SJSA1 (cell line): ENCODE measurements at regions not wholly inside any gene's neighbourhood (a gene's known extent, or its start where the extent isn't known, plus 50 kb on each side); places are given as distances from the start of the nearest gene placed in this dataset.
A peak's percentile ranks its signal among the peaks of the same experiment; 100 is the strongest.

ENCODE experiments used
- DNase-seq, 2 experiments: peaks; one replicate each; pipeline ENCODE4 v3.0.0-alpha.2; 2015 to 2020; ENCODE audit warnings: low spot score in 2 of 2, low read depth in 1 of 2
- H3K27ac ChIP-seq: fragments of 250-450 bp; sonication (Bioruptor Pico); 2 replicates; pipeline ENCODE4 v1.5.1; 2020; ENCODE audit warnings: mild to moderate bottlenecking, moderate library complexity
- H3K27me3 ChIP-seq: fragments of 250-450 bp; sonication (Bioruptor Pico); replicated peaks from 2 replicates; pipeline ENCODE4 v1.5.1; 2020; ENCODE audit warnings: mild to moderate bottlenecking, moderate library complexity
- H3K36me3 ChIP-seq: fragments of 250-450 bp; sonication (Bioruptor Pico); 2 replicates; pipeline ENCODE4 v1.5.1; 2020; ENCODE audit warnings: mild to moderate bottlenecking
- H3K4me1 ChIP-seq: fragments of 250-450 bp; sonication (Bioruptor Pico); replicated peaks from 2 replicates; pipeline ENCODE4 v1.6.1; 2021; ENCODE audit warnings: mild to moderate bottlenecking
- H3K4me3 ChIP-seq: fragments of 250-450 bp; sonication (Bioruptor Pico); 2 replicates; pipeline ENCODE4 v1.5.1; 2020; ENCODE audit warnings: mild to moderate bottlenecking
- H3K9me3 ChIP-seq: fragments of 250-450 bp; sonication (Bioruptor Pico); replicated peaks from 2 replicates; pipeline ENCODE4 v1.5.1; 2020; ENCODE audit warnings: mild to moderate bottlenecking

GRCh38 chr9:99361817-99362216, 139.7 kb downstream of the SEC61B start:
- Histone ChIP-seq H3K36me3 (no peaks in the 10 kb centered on the region), H3K27me3 (no peaks in the 10 kb centered on the region), H3K27ac (no peak overlapping the region), H3K4me1 (peaks cover 15% of the 10 kb centered on the region), H3K9me3 (no peaks in the 10 kb centered on the region), H3K4me3 (no peak overlapping the region)
- DNase-seq = no peak

DNA sequence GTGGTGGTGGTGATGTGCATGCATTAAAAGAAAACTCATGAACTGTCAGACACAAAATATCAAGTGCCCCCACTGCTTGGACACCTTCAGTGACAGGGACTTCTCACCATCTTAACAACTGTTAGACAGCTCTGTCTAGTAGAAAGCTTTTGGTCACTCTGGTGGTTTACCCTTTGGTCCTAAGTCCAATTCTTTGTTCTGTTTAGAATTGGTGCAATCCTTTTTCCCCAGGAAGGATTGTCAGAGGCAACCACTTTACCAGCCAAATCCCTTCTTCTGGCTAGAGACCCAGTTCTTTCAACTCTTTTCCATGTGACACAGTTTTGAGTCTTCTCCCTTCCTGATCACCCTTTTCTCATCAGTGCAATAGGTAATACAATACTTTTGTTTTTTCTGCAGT, 140.2 kb downstream of the SEC61B start:
- Histone ChIP-seq H3K27me3 (no peaks in the 10 kb centered on the region), H3K4me1 (peaks cover 20% of the 10 kb centered on the region), H3K9me3 (no peaks in the 10 kb centered on the region), H3K4me3 (no peak overlapping the region), H3K27ac (no peak overlapping the region), H3K36me3 (no peaks in the 10 kb centered on the region)
- no peak for DNase-seq

GRCh38 chr9:99363509-99363908, 141.4 kb downstream of the SEC61B start:
- no peak for DNase-seq
- Histone ChIP-seq H3K27me3 (no peaks in the 10 kb centered on the region), H3K4me1 (peaks cover 29% of the 10 kb centered on the region), H3K4me3 (no peak overlapping the region), H3K9me3 (no peaks in the 10 kb centered on the region), H3K36me3 (no peaks in the 10 kb centered on the region), H3K27ac (no peak overlapping the region)

DNA sequence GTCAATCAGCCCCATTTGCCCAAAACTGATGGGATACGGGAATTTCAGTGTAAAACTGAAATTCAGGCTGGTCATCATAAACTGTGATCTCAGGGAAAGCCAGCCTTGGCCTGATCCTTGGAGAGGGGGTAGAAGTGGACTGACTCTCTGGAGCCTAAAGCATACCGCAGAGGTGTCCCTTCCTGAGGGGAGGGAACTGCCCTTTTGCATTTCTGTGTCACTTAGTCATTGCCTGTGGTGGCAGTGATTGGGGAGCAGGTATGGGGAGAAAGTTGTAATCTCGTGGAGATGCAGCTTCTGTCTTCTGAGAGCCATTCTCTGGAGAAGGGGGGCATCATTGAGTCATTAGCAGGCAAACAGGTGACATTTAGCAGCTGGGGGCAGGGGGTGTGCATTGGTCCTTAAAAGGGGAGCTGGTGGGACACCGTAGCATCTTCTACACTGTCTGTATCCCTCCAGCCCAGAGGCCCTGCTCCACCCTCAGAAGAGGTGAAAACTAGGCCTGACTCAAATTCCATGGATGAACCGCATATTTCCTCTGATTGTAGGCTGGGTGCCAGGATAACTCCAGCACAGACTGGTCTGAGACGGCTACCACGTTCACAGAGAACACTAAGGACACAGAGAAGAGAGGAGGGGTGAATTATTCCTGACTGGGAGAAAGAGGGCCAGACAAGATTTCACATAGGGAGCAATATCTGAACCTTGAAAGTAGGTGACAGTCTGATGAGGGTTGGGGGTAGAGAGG, 143.3 kb downstream of the SEC61B start:
- no peaks in the 10 kb centered on the region for H3K27me3 ChIP-seq
- peak in 1 of 2 experiments; percentile 42 for DNase-seq
- H3K27ac ChIP-seq = no peak overlapping the region
- H3K4me3 ChIP-seq = no peak overlapping the region
- no peaks in the 10 kb centered on the region for H3K9me3 ChIP-seq
- no peaks in the 10 kb centered on the region for H3K36me3 ChIP-seq
- H3K4me1 ChIP-seq = peaks cover 36% of the 10 kb centered on the region

DNA sequence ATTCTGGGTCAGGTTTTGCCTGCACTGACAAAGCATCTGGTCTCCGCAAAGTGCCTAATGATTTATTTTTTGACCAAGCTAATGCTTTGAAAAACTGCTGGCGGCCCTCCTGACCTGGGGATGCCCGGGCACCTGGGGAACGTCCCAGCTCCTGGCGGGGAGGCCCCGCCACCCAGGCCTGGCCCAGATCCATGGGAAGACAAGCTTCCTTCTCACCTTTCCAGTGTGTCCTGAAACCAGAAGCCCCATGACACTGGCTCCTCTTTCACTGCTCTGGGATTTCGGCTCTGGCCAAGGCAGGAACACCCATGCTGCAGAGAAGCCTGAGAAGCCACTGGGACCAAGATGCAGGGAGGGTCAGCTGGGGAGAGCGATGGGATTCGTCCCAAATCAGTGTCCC, 144.1 kb downstream of the SEC61B start:
- Histone ChIP-seq H3K27me3 (no peaks in the 10 kb centered on the region), H3K36me3 (no peaks in the 10 kb centered on the region), H3K4me3 (no peak overlapping the region), H3K27ac (no peak overlapping the region), H3K9me3 (no peaks in the 10 kb centered on the region), H3K4me1 (peaks cover 36% of the 10 kb centered on the region)
- no peak for DNase-seq

- no peak overlapping the region for H3K4me3 ChIP-seq
- no peaks in the 10 kb centered on the region for H3K36me3 ChIP-seq
- no peak overlapping the region for H3K27ac ChIP-seq
- no peak for DNase-seq
- H3K4me1 ChIP-seq = peaks cover 36% of the 10 kb centered on the region
- H3K9me3 ChIP-seq = no peaks in the 10 kb centered on the region
- no peaks in the 10 kb centered on the region for H3K27me3 ChIP-seq
These were observed 144.5 kb downstream of the SEC61B start for GRCh38 chr9:99366621-99367020.

DNA sequence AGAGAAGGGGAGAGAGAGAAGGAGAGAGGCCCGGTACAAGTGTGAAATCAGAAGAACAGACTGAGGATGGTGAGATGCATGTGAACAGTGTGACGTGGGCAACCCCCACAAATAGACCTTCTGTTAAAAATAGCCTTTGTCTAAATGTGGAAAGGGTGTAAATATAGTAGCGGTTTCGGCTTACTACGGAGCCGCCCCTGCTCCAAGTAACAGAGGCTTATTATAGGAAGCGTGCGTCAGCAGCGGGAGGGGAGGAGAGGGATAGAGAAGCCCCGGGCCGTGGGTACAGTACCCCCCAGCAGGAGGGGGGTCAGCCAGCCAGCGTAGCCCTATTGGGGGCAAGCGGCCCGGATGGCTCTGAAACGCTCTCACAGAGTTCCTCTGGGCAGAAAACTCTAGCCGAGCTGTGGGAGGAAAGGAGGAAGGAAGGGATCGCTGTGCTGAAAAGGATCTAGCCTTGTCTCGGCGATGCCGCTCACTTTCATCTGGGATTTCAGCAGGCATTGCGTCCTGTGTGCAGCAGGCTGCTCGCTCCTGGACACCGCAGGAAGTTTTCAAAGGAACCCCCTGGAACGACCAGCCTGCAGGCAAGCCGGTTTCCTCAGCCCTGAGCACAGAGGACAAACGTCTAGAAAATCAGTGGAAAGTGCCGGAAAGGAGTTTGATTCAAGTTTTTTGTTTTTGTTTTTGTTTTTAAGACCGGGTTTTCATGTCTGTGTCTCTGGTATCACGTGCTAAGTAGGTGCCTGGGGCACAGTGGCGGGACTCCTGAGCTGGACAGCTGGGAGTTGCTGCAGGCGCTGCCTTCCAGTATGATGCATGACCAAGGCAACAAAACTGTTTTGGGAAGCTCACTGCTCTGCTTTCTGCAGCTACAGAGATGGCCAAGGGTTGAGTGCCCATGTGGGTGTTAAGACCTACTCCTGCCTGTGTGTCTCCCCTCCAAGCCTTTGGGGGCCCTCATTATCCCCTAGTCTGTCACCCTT, 146.6 kb downstream of the SEC61B start:
- H3K9me3 ChIP-seq = no peaks in the 10 kb centered on the region
- H3K4me3 ChIP-seq = peak overlapping the region; percentile 24
- H3K27me3 ChIP-seq = no peaks in the 10 kb centered on the region
- peak in 1 of 2 experiments; percentile 54 for DNase-seq
- peak overlapping the region; percentile 35 for H3K27ac ChIP-seq
- no peaks in the 10 kb centered on the region for H3K36me3 ChIP-seq
- H3K4me1 ChIP-seq = peaks cover 36% of the 10 kb centered on the region

- no peak overlapping the region for H3K27ac ChIP-seq
- peaks cover 36% of the 10 kb centered on the region for H3K4me1 ChIP-seq
- H3K27me3 ChIP-seq = no peaks in the 10 kb centered on the region
- H3K9me3 ChIP-seq = no peaks in the 10 kb centered on the region
- H3K4me3 ChIP-seq = no peak overlapping the region
- no peak for DNase-seq
- no peaks in the 10 kb centered on the region for H3K36me3 ChIP-seq
These were observed 147.2 kb downstream of the SEC61B start for GRCh38 chr9:99369327-99369722.

DNA sequence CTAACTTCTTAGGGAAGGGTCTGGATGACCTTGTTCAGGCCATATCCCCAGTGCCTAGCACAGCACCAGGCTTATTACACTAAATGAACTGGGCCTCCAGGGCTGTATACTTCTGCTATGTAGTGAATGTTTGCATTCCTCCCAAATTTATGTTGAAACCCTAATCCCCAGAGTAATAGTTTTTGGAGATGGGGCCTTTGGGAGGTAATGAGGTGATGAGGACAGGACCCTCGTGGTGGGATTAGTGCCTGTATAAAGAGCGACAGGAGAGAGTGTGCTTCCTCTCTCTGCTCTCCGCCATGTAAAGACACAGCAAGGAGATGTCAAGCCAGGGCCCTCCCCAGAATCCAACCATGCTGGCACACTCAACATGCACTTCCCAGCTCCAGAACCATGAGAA, 148.3 kb downstream of the SEC61B start:
- H3K27me3 ChIP-seq = no peaks in the 10 kb centered on the region
- peaks cover 31% of the 10 kb centered on the region for H3K4me1 ChIP-seq
- H3K9me3 ChIP-seq = no peaks in the 10 kb centered on the region
- DNase-seq = no peak
- no peak overlapping the region for H3K4me3 ChIP-seq
- no peak overlapping the region for H3K27ac ChIP-seq
- H3K36me3 ChIP-seq = no peaks in the 10 kb centered on the region

DNA sequence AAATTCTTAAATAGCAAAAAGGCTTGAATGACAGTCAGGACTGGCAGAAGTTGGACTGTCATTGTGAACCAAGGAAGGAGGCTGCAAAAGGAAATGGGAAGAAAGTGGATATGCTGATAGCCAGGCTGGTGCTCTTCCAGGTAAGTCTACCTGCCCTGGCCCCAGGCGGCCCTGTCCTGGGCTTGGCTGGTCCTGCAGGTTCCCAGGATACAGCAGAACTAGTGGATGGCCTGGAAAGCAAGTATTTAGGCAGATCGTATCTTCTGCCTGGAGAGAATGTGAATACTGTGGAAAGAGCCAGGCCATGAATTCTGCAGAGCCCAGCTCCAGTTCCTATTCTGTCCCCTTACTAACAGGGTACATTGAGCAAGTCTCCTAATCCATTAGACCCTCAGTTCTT, 149.3 kb downstream of the SEC61B start:
- Histone ChIP-seq H3K36me3 (no peaks in the 10 kb centered on the region), H3K4me3 (no peak overlapping the region), H3K27ac (no peak overlapping the region), H3K4me1 (peaks cover 23% of the 10 kb centered on the region), H3K27me3 (no peaks in the 10 kb centered on the region), H3K9me3 (no peaks in the 10 kb centered on the region)
- no peak for DNase-seq

GRCh38 chr9:99373912-99374311, 151.8 kb downstream of the SEC61B start:
- DNase-seq = no peak
- Histone ChIP-seq H3K9me3 (no peaks in the 10 kb centered on the region), H3K27ac (no peak overlapping the region), H3K4me1 (peaks cover 22% of the 10 kb centered on the region), H3K27me3 (no peaks in the 10 kb centered on the region), H3K4me3 (no peak overlapping the region), H3K36me3 (no peaks in the 10 kb centered on the region)

DNA sequence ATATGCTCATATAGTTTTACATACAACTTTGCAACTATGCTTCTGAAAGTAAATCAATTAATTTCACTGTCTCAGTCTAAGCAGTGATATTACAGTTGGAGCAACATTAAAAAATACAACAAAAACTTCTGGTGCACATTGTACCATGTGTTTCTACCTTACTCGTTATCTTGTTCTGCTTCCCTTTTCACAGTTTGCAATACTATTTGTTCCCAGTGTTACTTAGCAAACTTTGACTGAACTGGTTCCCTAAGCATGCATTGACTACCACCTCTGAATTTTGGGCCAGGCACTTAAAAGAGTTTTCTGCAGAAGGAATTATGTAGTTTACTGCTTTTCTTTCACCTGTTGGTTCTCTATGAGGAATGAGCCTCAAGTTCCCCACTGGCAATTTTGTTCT, 152.7 kb downstream of the SEC61B start:
- Histone ChIP-seq H3K27me3 (no peaks in the 10 kb centered on the region), H3K4me3 (no peak overlapping the region), H3K9me3 (no peaks in the 10 kb centered on the region), H3K27ac (no peak overlapping the region), H3K4me1 (peaks cover 27% of the 10 kb centered on the region), H3K36me3 (no peaks in the 10 kb centered on the region)
- DNase-seq = no peak

- no peaks in the 10 kb centered on the region for H3K36me3 ChIP-seq
- no peak overlapping the region for H3K4me3 ChIP-seq
- H3K4me1 ChIP-seq = peaks cover 30% of the 10 kb centered on the region
- no peak for DNase-seq
- no peaks in the 10 kb centered on the region for H3K9me3 ChIP-seq
- H3K27ac ChIP-seq = no peak overlapping the region
- no peaks in the 10 kb centered on the region for H3K27me3 ChIP-seq
These were observed 153.4 kb downstream of the SEC61B start for GRCh38 chr9:99375481-99375880.
